Fibroblast of gingiva (primary cell): ENCODE measurements at regions not wholly inside any gene's neighbourhood (a gene's known extent, or its start where the extent isn't known, plus 50 kb on each side); places are given as distances from the start of the nearest gene placed in this dataset.
"Not testable (repeated sequence)": the region's sequence is repeated elsewhere in the genome, so short reads cannot be mapped to it uniquely, and the experiment has no call there.

Source experiments
- DNase-seq: peaks from one replicate; pipeline ENCODE4 v3.0.0-alpha.2; 2011; ENCODE audit warnings: low read depth

- DNase-seq = no peak
Measured at GRCh38 chr5:159593518-159594073, 263.3 kb upstream of the IL12B start.

GRCh38 chr5:159595561-159595960 is 265.3 kb upstream of the IL12B start:
- not testable (repeated sequence) for DNase-seq

- DNase-seq = no peak
Measured at GRCh38 chr5:159601216-159601615, 270.9 kb upstream of the IL12B start.

- no peak for DNase-seq
Measured at GRCh38 chr5:159602434-159602833, 272.1 kb upstream of the IL12B start.

GRCh38 chr5:159605585-159605984 is 275.3 kb upstream of the IL12B start:
- DNase-seq = peak; percentile 14

GRCh38 chr5:159609359-159609758 is 279.1 kb upstream of the IL12B start:
- DNase-seq = peak; percentile 37

GRCh38 chr5:159610966-159611579 is 280.8 kb upstream of the IL12B start:
- no peak for DNase-seq

- DNase-seq = peak; percentile 13
Measured at GRCh38 chr5:159616952-159617351, 286.7 kb upstream of the IL12B start.

GRCh38 chr5:159619826-159620225 is 289.5 kb upstream of the IL12B start:
- no peak for DNase-seq

GRCh38 chr5:159620853-159621540 is 290.7 kb upstream of the IL12B start:
- no peak for DNase-seq

- no peak for DNase-seq
Measured at GRCh38 chr5:159628703-159629102, 287.6 kb upstream of the ADRA1B start.

GRCh38 chr5:159629158-159629557 is 287.1 kb upstream of the ADRA1B start:
- DNase-seq = no peak

- DNase-seq = no peak
Measured at GRCh38 chr5:159630545-159630944, 285.7 kb upstream of the ADRA1B start.

GRCh38 chr5:159631001-159631400 is 285.3 kb upstream of the ADRA1B start:
- no peak for DNase-seq

- no peak for DNase-seq
Measured at GRCh38 chr5:159632866-159633265, 283.4 kb upstream of the ADRA1B start.

GRCh38 chr5:159638481-159638880 is 277.8 kb upstream of the ADRA1B start:
- no peak for DNase-seq

- no peak for DNase-seq
Measured at GRCh38 chr5:159638954-159639559, 277.2 kb upstream of the ADRA1B start.

GRCh38 chr5:159639590-159639989 is 276.7 kb upstream of the ADRA1B start:
- no peak for DNase-seq

GRCh38 chr5:159640446-159640845 is 275.8 kb upstream of the ADRA1B start:
- DNase-seq = no peak

- no peak for DNase-seq
Measured at GRCh38 chr5:159640921-159641320, 275.4 kb upstream of the ADRA1B start.

- no peak for DNase-seq
Measured at GRCh38 chr5:159641371-159642039, 274.8 kb upstream of the ADRA1B start.

- no peak for DNase-seq
Measured at GRCh38 chr5:159642379-159642778, 273.9 kb upstream of the ADRA1B start.

- no peak for DNase-seq
Measured at GRCh38 chr5:159644053-159644452, 272.2 kb upstream of the ADRA1B start.
